NB4 (cell line): ENCODE measurements at regions not wholly inside any gene's neighbourhood (a gene's known extent, or its start where the extent isn't known, plus 50 kb on each side); places are given as distances from the start of the nearest gene placed in this dataset.

Experiments used
- DNase-seq: peaks from one replicate; pipeline ENCODE4 v3.0.0; 2010; ENCODE audit warnings: low read depth
- H3K4me3 ChIP-seq: one replicate; pipeline ENCODE4 v1.5.1; 2011; ENCODE audit warnings: mild to moderate bottlenecking, low read depth, low read length, moderate library complexity
- CTCF ChIP-seq: IDR thresholded peaks from one replicate; pipeline ENCODE4 v1.5.1; 2012; ENCODE audit warnings: low read depth, low read length
- MYC ChIP-seq: IDR thresholded peaks from 2 replicates; pipeline ENCODE4 v1.6.1; 2011; ENCODE audit warnings: low read depth, low read length
- POLR2A ChIP-seq: IDR thresholded peaks from 2 replicates; pipeline ENCODE4 v1.6.1; 2011; ENCODE audit warnings: mild to moderate bottlenecking; ENCODE audit not compliant: insufficient read length; ENCODE audit errors: extremely low read depth
- TF ChIP-seq, protein P1 (sequence below): IDR thresholded peaks from 2 replicates; pipeline ENCODE4 v1.6.1; 2011; ENCODE audit warnings: low read depth, low read length

DNA sequence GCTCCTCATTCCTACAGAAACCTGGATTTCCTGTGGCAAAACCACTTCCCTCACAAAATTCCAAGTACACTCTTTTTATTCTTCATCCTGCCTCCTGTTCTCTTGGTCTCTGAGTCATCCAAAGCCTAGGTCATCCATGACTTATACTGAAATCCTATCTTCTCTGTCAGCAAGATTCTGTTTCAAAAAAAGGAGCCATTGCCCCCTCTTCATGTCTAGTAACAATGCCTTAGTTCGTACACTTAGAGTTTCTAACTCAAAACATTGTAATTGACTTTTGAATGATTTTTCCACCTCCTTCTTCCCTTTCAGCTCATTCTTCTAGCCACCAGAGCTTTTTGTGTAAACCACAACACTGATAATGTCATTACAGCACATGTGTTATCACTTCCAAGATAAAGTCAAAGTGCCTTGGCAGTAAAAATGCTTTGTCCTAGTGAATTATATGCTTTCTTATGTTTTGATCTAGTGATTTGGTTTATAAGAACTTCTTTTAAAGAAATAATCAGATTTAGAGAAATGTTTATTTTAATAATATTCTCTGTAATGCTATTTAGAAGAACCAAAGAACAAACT, 256.5 kb upstream of the NECTIN3 start:
- TF ChIP-seq, protein P1, sequence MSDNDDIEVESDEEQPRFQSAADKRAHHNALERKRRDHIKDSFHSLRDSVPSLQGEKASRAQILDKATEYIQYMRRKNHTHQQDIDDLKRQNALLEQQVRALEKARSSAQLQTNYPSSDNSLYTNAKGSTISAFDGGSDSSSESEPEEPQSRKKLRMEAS, result no peak
- TF ChIP-seq MYC, result no peak
- no peak for TF ChIP-seq POLR2A
- TF ChIP-seq CTCF, result no peak
- DNase-seq, result no peak
- no peak overlapping the region for H3K4me3 ChIP-seq

- TF ChIP-seq, protein P1, result no peak
- TF ChIP-seq POLR2A (no peak), MYC (no peak), CTCF (no peak)
- H3K4me3 ChIP-seq, result no peak overlapping the region
- DNase-seq, result no peak
Measured at GRCh38 chr3:110816008-110816407, 255.6 kb upstream of the NECTIN3 start.

DNA sequence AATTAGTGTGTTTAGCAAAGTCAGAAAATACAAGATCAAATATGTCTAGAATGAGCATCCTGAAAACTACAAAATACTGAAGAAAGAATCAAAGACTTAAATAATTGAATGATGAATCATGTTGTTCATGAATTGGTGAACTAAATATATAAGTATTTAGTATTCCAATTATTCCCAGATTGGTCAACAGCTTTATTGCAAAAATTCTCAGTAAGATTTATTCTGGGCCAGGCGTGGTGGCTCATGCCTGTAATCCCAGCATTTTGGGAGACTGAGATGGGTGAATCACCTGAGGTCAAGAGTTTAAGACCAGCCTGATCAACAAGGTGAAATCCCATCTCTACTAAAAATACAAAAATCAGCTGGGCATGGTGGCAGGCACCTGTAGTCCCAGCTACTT, 250.0 kb upstream of the NECTIN3 start:
- H3K4me3 ChIP-seq, result no peak overlapping the region
- TF ChIP-seq POLR2A (no peak), MYC (no peak), CTCF (no peak)
- TF ChIP-seq, protein P1, result no peak
- DNase-seq, result no peak

- H3K4me3 ChIP-seq, result no peak overlapping the region
- DNase-seq, result no peak
- TF ChIP-seq MYC (no peak), CTCF (no peak), POLR2A (no peak)
- TF ChIP-seq, protein P1, result no peak
Measured at GRCh38 chr3:110822971-110823370, 248.6 kb upstream of the NECTIN3 start.

DNA sequence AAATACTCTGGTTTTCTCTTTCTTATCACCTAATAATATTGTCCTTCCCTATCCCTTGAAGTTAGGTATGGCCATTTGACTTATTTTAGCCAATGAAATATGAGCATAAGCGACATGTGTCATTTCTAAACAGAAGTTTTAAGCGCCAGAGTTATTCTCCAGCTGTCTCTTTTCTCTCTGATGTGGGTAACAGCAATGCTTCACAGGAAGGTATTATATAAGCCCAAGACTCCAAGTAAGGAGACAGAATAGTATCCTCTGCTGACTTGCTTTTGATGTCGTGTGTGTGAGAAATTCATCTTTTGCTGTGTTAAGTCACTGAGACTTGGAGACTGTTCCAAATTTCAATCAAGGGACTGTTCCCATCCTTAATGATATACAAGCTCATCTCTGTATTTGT, 224.6 kb upstream of the NECTIN3 start:
- TF ChIP-seq CTCF (no peak), POLR2A (no peak), MYC (no peak)
- TF ChIP-seq, protein P1, result no peak
- no peak for DNase-seq
- H3K4me3 ChIP-seq, result no peak overlapping the region

- no peak for TF ChIP-seq CTCF
- TF ChIP-seq MYC, result no peak
- TF ChIP-seq, protein P1, result no peak
- TF ChIP-seq POLR2A, result no peak
- DNase-seq, result no peak
- H3K4me3 ChIP-seq, result no peak overlapping the region
Measured at GRCh38 chr3:110849064-110849463, 222.6 kb upstream of the NECTIN3 start.
